GM21825 (cell line): ENCODE measurements at regions not wholly inside any gene's neighbourhood (a gene's known extent, or its start where the extent isn't known, plus 50 kb on each side); places are given as distances from the start of the nearest gene placed in this dataset.

ENCODE experiments used
- ATAC-seq: cut with Tn5 transposase; IDR thresholded peaks from one replicate; pipeline ENCODE4 v1.9.1; 2021; ENCODE audit warnings: mild to moderate bottlenecking, moderate library complexity; ENCODE audit not compliant: unreplicated experiment

GRCh38 chr2:19141234-19142004 lies 217.0 kb downstream of the OSR1 start:
- ATAC-seq: no peak

- ATAC-seq: no peak
Measured at GRCh38 chr2:19140463-19141208, 217.8 kb downstream of the OSR1 start.

GRCh38 chr2:19139386-19139785 lies 219.0 kb downstream of the OSR1 start:
- ATAC-seq: no peak

GRCh38 chr2:19138264-19138825 lies 220.1 kb downstream of the OSR1 start:
- ATAC-seq: no peak

GRCh38 chr2:19137433-19137832 lies 221.0 kb downstream of the OSR1 start:
- no peak for ATAC-seq

GRCh38 chr2:19132967-19133366 lies 225.5 kb downstream of the OSR1 start:
- no peak for ATAC-seq

GRCh38 chr2:19131871-19132270 lies 226.6 kb downstream of the OSR1 start:
- no peak for ATAC-seq

GRCh38 chr2:19128148-19128547 lies 230.3 kb downstream of the OSR1 start:
- ATAC-seq: no peak

- no peak for ATAC-seq
Measured at GRCh38 chr2:19127616-19128015, 230.8 kb downstream of the OSR1 start.

- no peak for ATAC-seq
Measured at GRCh38 chr2:19125901-19126680, 232.3 kb downstream of the OSR1 start.

- no peak for ATAC-seq
Measured at GRCh38 chr2:19124135-19124534, 234.3 kb downstream of the OSR1 start.

- no peak for ATAC-seq
Measured at GRCh38 chr2:19123556-19123955, 234.9 kb downstream of the OSR1 start.

- no peak for ATAC-seq
Measured at GRCh38 chr2:19122220-19122619, 236.2 kb downstream of the OSR1 start.

GRCh38 chr2:19120941-19121750 lies 237.3 kb downstream of the OSR1 start:
- no peak for ATAC-seq

- no peak for ATAC-seq
Measured at GRCh38 chr2:19120181-19120580, 238.2 kb downstream of the OSR1 start.

- no peak for ATAC-seq
Measured at GRCh38 chr2:19119326-19120001, 239.0 kb downstream of the OSR1 start.

GRCh38 chr2:19116918-19117317 lies 241.5 kb downstream of the OSR1 start:
- ATAC-seq: no peak

- ATAC-seq: no peak
Measured at GRCh38 chr2:19114754-19115231, 243.6 kb downstream of the OSR1 start.

- ATAC-seq: no peak
Measured at GRCh38 chr2:19114126-19114525, 244.3 kb downstream of the OSR1 start.

GRCh38 chr2:19111354-19111753 lies 247.1 kb downstream of the OSR1 start:
- no peak for ATAC-seq
